IMR-90 (cell line): ENCODE measurements at regions not wholly inside any gene's neighbourhood (a gene's known extent, or its start where the extent isn't known, plus 50 kb on each side); places are given as distances from the start of the nearest gene placed in this dataset.

Experiments used
- ATAC-seq: fragments of 200-7000 bp; cut with Tn5 transposase; 2 replicates; pipeline ENCODE4 v1.9.1; 2020; ENCODE audit warnings: low read depth, mild to moderate bottlenecking, moderate library complexity
- BruUV-seq: library from RNA; stranded (reverse); fragments of 400-500 nt; replicated peaks from 2 replicates; lab custom pipeline; 2021; lab: Mats Ljungman, UMichigan
- CTCF ChIA-PET: fragments of 300-600 bp; formaldehyde crosslinking; extraction: SDS; loops from one replicate; lab custom pipeline; 2021; ENCODE audit warnings: antibody characterized with exemption; lab: Yijun Ruan, JAX
- POLR2A ChIA-PET: fragments of 300-600 bp; sonication (Branson Sonifier 250); formaldehyde crosslinking; loops from one replicate; lab custom pipeline; 2022; ENCODE audit warnings: antibody characterized with exemption; ENCODE audit not compliant: unreplicated experiment; lab: Charles Lee
- DNase-seq: peaks from one replicate; pipeline ENCODE4 v3.0.0; 2013
- H2AFZ ChIP-seq: replicated peaks from 2 replicates; pipeline ENCODE3; 2013; ENCODE audit warnings: low read length, mild to moderate bottlenecking; ENCODE audit not compliant: poor library complexity
- H2AK5ac ChIP-seq: 2 replicates; pipeline ENCODE4 v1.6.1; 2013; ENCODE audit warnings: low read depth, low read length, inconsistent platforms
- H2AK9ac ChIP-seq: replicated peaks from 2 replicates; pipeline ENCODE3; 2013; ENCODE audit warnings: mild to moderate bottlenecking, low read depth, low read length, moderate library complexity; ENCODE audit not compliant: poor library complexity
- H2BK120ac ChIP-seq: 2 replicates; pipeline ENCODE4 v1.6.1; 2013; ENCODE audit warnings: low read depth, low read length, inconsistent platforms
- H2BK15ac ChIP-seq: 3 replicates; pipeline ENCODE4 v1.6.1; 2013; ENCODE audit warnings: low read depth, low read length, inconsistent platforms
- H2BK20ac ChIP-seq: 2 replicates; pipeline ENCODE4 v1.6.1; 2013; ENCODE audit warnings: low read depth, mild to moderate bottlenecking, inconsistent platforms, low read length, moderate library complexity
- H2BK5ac ChIP-seq: 2 replicates; pipeline ENCODE4 v1.6.1; 2013; ENCODE audit warnings: mild to moderate bottlenecking, low read depth, low read length, inconsistent platforms; ENCODE audit not compliant: poor library complexity, severe bottlenecking
- H3K14ac ChIP-seq: replicated peaks from 2 replicates; pipeline ENCODE4 v1.6.1; 2013; ENCODE audit warnings: low read depth, low read length, inconsistent platforms
- H3K18ac ChIP-seq: 2 replicates; pipeline ENCODE4 v1.6.1; 2013; ENCODE audit warnings: low read depth, low read length, control low read depth
- H3K23ac ChIP-seq: 2 replicates; pipeline ENCODE4 v1.6.1; 2013; ENCODE audit warnings: low read depth, low read length, inconsistent platforms
- H3K27ac ChIP-seq: 2 replicates; pipeline ENCODE4 v1.5.1; 2013; ENCODE audit warnings: mild to moderate bottlenecking, control low read depth, low read length; ENCODE audit not compliant: insufficient read depth
- H3K27me3 ChIP-seq: 2 replicates; pipeline ENCODE4 v1.6.1; 2013; ENCODE audit warnings: low read length; ENCODE audit not compliant: control insufficient read depth, insufficient read depth
- H3K36me3 ChIP-seq: 2 replicates; pipeline ENCODE4 v1.6.1; 2013; ENCODE audit warnings: low read length, mixed read lengths; ENCODE audit not compliant: control insufficient read depth, insufficient read depth
- H3K4ac ChIP-seq: 2 replicates; pipeline ENCODE4 v1.6.1; 2013; ENCODE audit warnings: low read depth, low read length, inconsistent platforms
- H3K4me1 ChIP-seq: 2 replicates; pipeline ENCODE4 v1.6.1; 2013; ENCODE audit warnings: low read length, mixed read lengths; ENCODE audit not compliant: control insufficient read depth, insufficient read depth
- H3K4me2 ChIP-seq: 2 replicates; pipeline ENCODE4 v1.6.1; 2013; ENCODE audit warnings: low read depth, mild to moderate bottlenecking, control low read depth, low read length, moderate library complexity
- H3K4me3 ChIP-seq: 2 replicates; pipeline ENCODE4 v1.5.1; 2013; ENCODE audit warnings: low read depth, mild to moderate bottlenecking, control low read depth, low read length, moderate library complexity; ENCODE audit not compliant: insufficient read depth
- H3K56ac ChIP-seq: 2 replicates; pipeline ENCODE4 v1.6.1; 2013; ENCODE audit warnings: low read length, inconsistent platforms; ENCODE audit not compliant: insufficient read depth; ENCODE audit errors: extremely low read depth
- H3K79me1 ChIP-seq, 2 experiments: 2 replicates each; pipeline ENCODE4 v1.6.1; 2013; ENCODE audit warnings: low read length in 2 of 2, inconsistent platforms in 1 of 2, low read depth in 1 of 2
- H3K9ac ChIP-seq: 2 replicates; pipeline ENCODE4 v1.6.1; 2013; ENCODE audit warnings: low read depth, low read length, control low read depth
- H3K9me1 ChIP-seq: 2 replicates; pipeline ENCODE4 v1.6.1; 2013; ENCODE audit warnings: low read length, inconsistent platforms; ENCODE audit not compliant: insufficient read depth
- H3K9me3 ChIP-seq: 2 replicates; pipeline ENCODE4 v1.6.1; 2013; ENCODE audit warnings: low read length; ENCODE audit not compliant: control insufficient read depth, insufficient read depth
- H4K20me1 ChIP-seq: 2 replicates; pipeline ENCODE4 v1.6.1; 2013; ENCODE audit warnings: low read length, inconsistent platforms; ENCODE audit not compliant: insufficient read depth
- H4K5ac ChIP-seq: 2 replicates; pipeline ENCODE4 v1.6.1; 2013; ENCODE audit warnings: mild to moderate bottlenecking, low read depth, low read length, control low read depth
- H4K8ac ChIP-seq, 2 experiments: 2 replicates each; pipeline ENCODE4 v1.6.1; 2013; ENCODE audit warnings: low read depth in 2 of 2, low read length in 2 of 2, control low read depth in 1 of 2, inconsistent platforms in 1 of 2
- H4K91ac ChIP-seq: 2 replicates; pipeline ENCODE4 v1.6.1; 2013; ENCODE audit warnings: low read depth, low read length, inconsistent platforms; ENCODE audit not compliant: insufficient read depth
- RCOR1 ChIP-seq: IDR thresholded peaks from 2 replicates; pipeline ENCODE4 v1.6.1; 2012; ENCODE audit warnings: mild to moderate bottlenecking, low read length, improper control_type of control experiment; ENCODE audit not compliant: insufficient replicate concordance
- WGBS, 2 experiments: methylation state at CpG; one replicate each; pipeline versions ENCODE4 v1.1.5 to v1.1.7; 2013; ENCODE audit warnings: missing lambda C conversion rate in 2 of 2; ENCODE audit not compliant: insufficient read length in 1 of 2; ENCODE audit errors: extremely low coverage in 2 of 2; 5-methylcytosine and 5-hydroxymethylcytosine counted together
- dilution Hi-C: fragments of 300-500 bp; cut with HindIII; formaldehyde crosslinking; loops from one replicate; pipeline ENCODE4 v1.14.3; 2018; ENCODE audit warnings: low sequenced_read_pairs; ENCODE audit not compliant: unreplicated experiment
- in situ Hi-C: fragments of 300-500 bp; cut with MboI; formaldehyde crosslinking; loops from 3 replicates; pipeline ENCODE4 v1.14.3; 2019; ENCODE audit warnings: low sequenced_read_pairs, inconsistent platforms, mixed read lengths
- intact Hi-C: fragments of 100-400 bp; cut with micrococcal nuclease; formaldehyde crosslinking; loops from 2 replicates; pipeline ENCODE4 v1.10.0; 2022
- TF ChIP-seq, protein P1 (sequence below): fragments of 150-350 bp; IDR thresholded peaks from 2 replicates; pipeline ENCODE4 v1.6.1; 2016; ENCODE audit warnings: low read depth, mild to moderate bottlenecking, low read length, moderate library complexity, borderline replicate concordance

DNA sequence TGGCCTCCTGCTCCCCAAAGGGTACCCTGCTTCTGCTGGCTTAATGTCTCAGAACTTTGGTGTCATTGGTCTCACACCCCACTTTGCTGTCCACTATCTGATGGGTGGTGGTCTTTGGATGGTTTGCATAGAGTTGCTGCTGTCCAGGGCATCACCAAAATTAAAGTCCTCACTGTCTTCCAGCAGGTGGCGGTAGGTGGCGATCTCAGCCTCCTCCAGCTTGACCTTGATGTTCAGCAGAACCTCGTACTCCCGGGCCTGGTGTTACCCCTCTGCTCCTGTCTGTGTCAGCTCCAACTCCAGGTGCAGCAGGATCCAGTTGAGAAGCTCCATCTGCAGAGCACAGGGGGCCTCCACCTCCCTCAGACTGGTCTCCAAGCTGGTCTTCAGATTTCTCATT lies 1169.5 kb upstream of the PABPC4L start:
- Histone ChIP-seq H4K5ac (no peak overlapping the region), H3K4ac (no peak overlapping the region)

More for the DNA sequence above, 1169.5 kb upstream of the PABPC4L start:
- dilution Hi-C loops = no loop called here
- H2AK9ac ChIP-seq = no peak overlapping the region
- H3K4me3 ChIP-seq = no peak overlapping the region
- H3K9ac ChIP-seq = no peak overlapping the region
- H3K4me2 ChIP-seq = no peak overlapping the region
- no peak overlapping the region for H3K27ac ChIP-seq
- intact Hi-C loops = no loop called here
- no peaks in the 10 kb centered on the region for H3K4me1 ChIP-seq
- no TSS peak for BruUV-seq
- no peaks in the 10 kb centered on the region for H3K79me1 ChIP-seq
- in situ Hi-C loops = no loop called here
- no peak overlapping the region for H2BK120ac ChIP-seq
- ATAC-seq (no peak), DNase-seq (no peak)
- no peak overlapping the region for H3K23ac ChIP-seq
- H3K56ac ChIP-seq = no peak overlapping the region
- H4K20me1 ChIP-seq = no peaks in the 10 kb centered on the region
- H2BK15ac ChIP-seq = no peak overlapping the region
- CTCF ChIA-PET = interaction anchor here (1.3 kb wide), 1 partner anchor 15 kb away, joined by 3 read pairs; no protein-coding TSS in a partner anchor
- H3K18ac ChIP-seq = no peak overlapping the region
- H4K91ac ChIP-seq = no peak overlapping the region
- no peak overlapping the region for H2BK5ac ChIP-seq
- no peaks in the 10 kb centered on the region for H3K9me3 ChIP-seq
- POLR2A ChIA-PET = no interaction called here
- H3K9me1 ChIP-seq = no peaks in the 10 kb centered on the region
- no peaks in the 10 kb centered on the region for H3K36me3 ChIP-seq
- TF ChIP-seq, protein P1, sequence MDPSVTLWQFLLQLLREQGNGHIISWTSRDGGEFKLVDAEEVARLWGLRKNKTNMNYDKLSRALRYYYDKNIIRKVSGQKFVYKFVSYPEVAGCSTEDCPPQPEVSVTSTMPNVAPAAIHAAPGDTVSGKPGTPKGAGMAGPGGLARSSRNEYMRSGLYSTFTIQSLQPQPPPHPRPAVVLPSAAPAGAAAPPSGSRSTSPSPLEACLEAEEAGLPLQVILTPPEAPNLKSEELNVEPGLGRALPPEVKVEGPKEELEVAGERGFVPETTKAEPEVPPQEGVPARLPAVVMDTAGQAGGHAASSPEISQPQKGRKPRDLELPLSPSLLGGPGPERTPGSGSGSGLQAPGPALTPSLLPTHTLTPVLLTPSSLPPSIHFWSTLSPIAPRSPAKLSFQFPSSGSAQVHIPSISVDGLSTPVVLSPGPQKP = no peak
- TF ChIP-seq RCOR1 = no peak
- no peak overlapping the region for H2AK5ac ChIP-seq
- H3K27me3 ChIP-seq = no peaks in the 10 kb centered on the region
- no peak overlapping the region for H3K14ac ChIP-seq
- no peak overlapping the region for H4K8ac ChIP-seq
- no peak overlapping the region for H2AFZ ChIP-seq
- no peak overlapping the region for H2BK20ac ChIP-seq
- 85% methylated on average over 4 of the region's 4 CpGs; no CpG with 5 or more reads in 1 of the 2 experiments for WGBS, 2 experiments
